Epithelial cell of esophagus (primary cell): ENCODE measurements at regions not wholly inside any gene's neighbourhood (a gene's known extent, or its start where the extent isn't known, plus 50 kb on each side); places are given as distances from the start of the nearest gene placed in this dataset.

ENCODE experiments used
- DNase-seq: peaks from one replicate; pipeline ENCODE4 v3.0.0; 2010; ENCODE audit warnings: low read depth
- H3K4me3 ChIP-seq: 2 replicates; pipeline ENCODE4 v1.5.1; 2011; ENCODE audit warnings: mild to moderate bottlenecking, low read length, control low read depth
- CTCF ChIP-seq: IDR thresholded peaks from 2 replicates; pipeline ENCODE4 v1.5.1; 2011; ENCODE audit warnings: low read depth, mild to moderate bottlenecking, low read length, control low read depth, inconsistent platforms; ENCODE audit not compliant: insufficient read depth; ENCODE audit errors: missing control alignments

- TF ChIP-seq CTCF: no peak
- peak; percentile 69 for DNase-seq
Measured at GRCh38 chr5:143576711-143577484, 173.4 kb upstream of the NR3C1 start.

GRCh38 chr5:143575286-143575685 lies 171.8 kb upstream of the NR3C1 start:
- H3K4me3 ChIP-seq: no peak overlapping the region
- TF ChIP-seq CTCF: no peak
- no peak for DNase-seq

More at GRCh38 chr5:143576711-143577484, 173.4 kb upstream of the NR3C1 start:
- no peak overlapping the region for H3K4me3 ChIP-seq

- DNase-seq: no peak
- no peak for TF ChIP-seq CTCF
- no peak overlapping the region for H3K4me3 ChIP-seq
Measured at GRCh38 chr5:143574236-143574635, 170.8 kb upstream of the NR3C1 start.

GRCh38 chr5:143573568-143574170 lies 170.2 kb upstream of the NR3C1 start:
- TF ChIP-seq CTCF: no peak
- no peak overlapping the region for H3K4me3 ChIP-seq
- DNase-seq: no peak

- no peak for TF ChIP-seq CTCF
- H3K4me3 ChIP-seq: no peak overlapping the region
- DNase-seq: no peak
Measured at GRCh38 chr5:143572671-143573070, 169.2 kb upstream of the NR3C1 start.

GRCh38 chr5:143571642-143572624 lies 168.4 kb upstream of the NR3C1 start:
- no peak overlapping the region for H3K4me3 ChIP-seq
- TF ChIP-seq CTCF: no peak
- no peak for DNase-seq
